ENCODE measurements at regions not wholly inside any gene's neighbourhood (a gene's known extent, or its start where the extent isn't known, plus 50 kb on each side); places are given as distances from the start of the nearest gene placed in this dataset.

DNA sequence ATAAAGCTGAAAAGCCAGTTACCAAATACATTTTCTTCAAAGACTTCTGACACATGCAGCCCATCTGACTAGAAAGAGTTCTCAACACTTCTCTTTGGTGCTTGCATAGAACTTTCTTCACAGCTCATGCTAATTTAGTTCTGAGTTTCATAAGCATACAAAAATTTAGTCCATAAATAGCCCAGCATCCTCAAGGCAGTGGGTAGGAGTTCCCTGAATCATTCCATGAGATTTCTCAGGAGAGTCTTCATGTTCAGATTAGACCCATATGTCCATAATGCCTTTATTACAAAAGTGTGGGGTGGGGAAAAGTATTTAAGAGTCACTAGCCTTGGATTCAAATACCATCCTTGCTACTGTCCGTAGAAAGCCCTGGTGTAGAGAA lies 290.2 kb upstream of the RGMB start:
- intact Hi-C loops (cut with DNase I, micrococcal nuclease), result no loop called here
- Histone ChIP-seq H3K4me3 (ENCODE audit: low read length) (no peak overlapping the region), H3K27ac (ENCODE audit: low read depth in 1 of 2, low read length in 2 of 2) (no peak overlapping the region), H3K27me3 (ENCODE audit: control insufficient read depth in 1 of 2, insufficient read depth in 2 of 2, low read length in 2 of 2) (no peaks in the 10 kb centered on the region), H3K36me3 (ENCODE audit: insufficient read depth, low read length) (no peaks in the 10 kb centered on the region), H3K9me3 (ENCODE audit: control insufficient read depth in 1 of 2, insufficient read depth in 1 of 2, low read length in 2 of 2) (no peaks in the 10 kb centered on the region), H3K4me1 (ENCODE audit: insufficient read depth, low read length) (no peaks in the 10 kb centered on the region)
- CTCF ChIA-PET, result no interaction called here
- Mint-ChIP-seq H3K36me3 (ENCODE audit: low read depth) (no peaks in the 10 kb centered on the region), H3K27me3 (no peaks in the 10 kb centered on the region), H3K27ac (no peak overlapping the region), H3K4me1 (ENCODE audit: low read depth) (no peaks in the 10 kb centered on the region), H3K9me3 (no peaks in the 10 kb centered on the region), H3K4me3 (no peak overlapping the region)
- TF ChIP-seq, protein P1, sequence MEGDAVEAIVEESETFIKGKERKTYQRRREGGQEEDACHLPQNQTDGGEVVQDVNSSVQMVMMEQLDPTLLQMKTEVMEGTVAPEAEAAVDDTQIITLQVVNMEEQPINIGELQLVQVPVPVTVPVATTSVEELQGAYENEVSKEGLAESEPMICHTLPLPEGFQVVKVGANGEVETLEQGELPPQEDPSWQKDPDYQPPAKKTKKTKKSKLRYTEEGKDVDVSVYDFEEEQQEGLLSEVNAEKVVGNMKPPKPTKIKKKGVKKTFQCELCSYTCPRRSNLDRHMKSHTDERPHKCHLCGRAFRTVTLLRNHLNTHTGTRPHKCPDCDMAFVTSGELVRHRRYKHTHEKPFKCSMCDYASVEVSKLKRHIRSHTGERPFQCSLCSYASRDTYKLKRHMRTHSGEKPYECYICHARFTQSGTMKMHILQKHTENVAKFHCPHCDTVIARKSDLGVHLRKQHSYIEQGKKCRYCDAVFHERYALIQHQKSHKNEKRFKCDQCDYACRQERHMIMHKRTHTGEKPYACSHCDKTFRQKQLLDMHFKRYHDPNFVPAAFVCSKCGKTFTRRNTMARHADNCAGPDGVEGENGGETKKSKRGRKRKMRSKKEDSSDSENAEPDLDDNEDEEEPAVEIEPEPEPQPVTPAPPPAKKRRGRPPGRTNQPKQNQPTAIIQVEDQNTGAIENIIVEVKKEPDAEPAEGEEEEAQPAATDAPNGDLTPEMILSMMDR (IDR thresholded peaks at IDR 0.05), result no peak
- ATAC-seq (ENCODE audit: poor library complexity) (no peak), DNase-seq (no peak)
- POLR2A ChIA-PET, result no interaction called here

DNA sequence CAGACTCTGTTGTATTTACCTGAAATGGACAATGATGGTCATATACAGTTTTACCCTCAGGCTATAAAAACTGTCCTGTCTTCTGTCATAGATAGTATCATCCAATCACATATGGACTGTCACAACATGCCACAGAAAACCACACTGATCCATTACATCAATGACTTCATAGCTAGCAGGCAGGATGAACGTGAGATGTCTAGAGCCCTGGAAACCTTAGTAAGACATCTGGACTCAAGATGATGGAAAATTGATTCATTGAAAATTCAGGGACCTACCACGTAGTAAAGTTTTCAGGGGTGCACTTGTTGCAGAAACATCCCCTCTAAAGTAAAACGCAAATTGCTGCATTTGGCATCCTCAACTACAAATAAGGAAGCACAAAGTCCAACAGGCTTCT lies 284.4 kb upstream of the RGMB start:
- no peaks in the 10 kb centered on the region for H3K4me1 ChIP-seq (ENCODE audit: insufficient read depth, low read length)
- no peak overlapping the region for H3K4me3 Mint-ChIP-seq
- H3K4me3 ChIP-seq (ENCODE audit: low read length), result no peak overlapping the region
- ChIA-PET CTCF (no interaction called here), POLR2A (no interaction called here)
- H3K36me3 Mint-ChIP-seq (ENCODE audit: low read depth), result no peaks in the 10 kb centered on the region
- intact Hi-C loops (cut with DNase I, micrococcal nuclease), result no loop called here
- H3K27ac Mint-ChIP-seq, result no peak overlapping the region
- no peaks in the 10 kb centered on the region for H3K27me3 Mint-ChIP-seq
- no peaks in the 10 kb centered on the region for H3K36me3 ChIP-seq (ENCODE audit: insufficient read depth, low read length)
- no peak overlapping the region for H3K27ac ChIP-seq (ENCODE audit: low read depth in 1 of 2, low read length in 2 of 2)
- H3K4me1 Mint-ChIP-seq (ENCODE audit: low read depth), result no peaks in the 10 kb centered on the region
- TF ChIP-seq, protein P1 (IDR thresholded peaks at IDR 0.05), result no peak
- no peaks in the 10 kb centered on the region for H3K27me3 ChIP-seq (ENCODE audit: control insufficient read depth in 1 of 2, insufficient read depth in 2 of 2, low read length in 2 of 2)
- DNase-seq (no peak), ATAC-seq (ENCODE audit: poor library complexity) (no peak)
- peaks cover 0 to 4% of the 10 kb centered on the region in 2 experiments for H3K9me3 ChIP-seq (ENCODE audit: control insufficient read depth in 1 of 2, insufficient read depth in 1 of 2, low read length in 2 of 2)
- H3K9me3 Mint-ChIP-seq, result peaks cover 7% of the 10 kb centered on the region

DNA sequence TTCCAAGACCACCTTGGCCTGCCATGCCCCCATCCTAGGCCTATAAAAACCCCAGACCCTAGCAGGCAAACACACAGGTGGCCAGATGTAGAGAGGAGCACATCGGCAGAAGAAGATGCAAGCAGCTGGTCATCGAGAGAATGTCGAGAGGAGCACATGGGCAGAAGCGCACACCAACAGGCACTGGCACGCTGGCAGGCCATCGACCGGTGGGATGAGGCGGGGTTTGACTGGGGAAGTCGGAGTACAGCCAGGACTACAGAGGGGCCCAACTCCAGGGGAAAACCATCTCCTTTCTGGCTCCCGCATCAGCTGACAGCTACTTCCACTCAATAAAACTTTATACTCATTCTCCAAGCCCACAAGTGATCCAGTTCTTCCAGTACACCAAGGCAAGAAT lies 283.1 kb upstream of the RGMB start:
- no peak overlapping the region for H3K27ac ChIP-seq (ENCODE audit: low read depth in 1 of 2, low read length in 2 of 2)
- TF ChIP-seq, protein P1 (IDR thresholded peaks at IDR 0.05), result no peak
- Mint-ChIP-seq H3K4me3 (no peak overlapping the region), H3K4me1 (ENCODE audit: low read depth) (no peaks in the 10 kb centered on the region), H3K27me3 (no peaks in the 10 kb centered on the region), H3K36me3 (ENCODE audit: low read depth) (no peaks in the 10 kb centered on the region), H3K27ac (no peak overlapping the region), H3K9me3 (peaks cover 7% of the 10 kb centered on the region)
- intact Hi-C loops (cut with DNase I, micrococcal nuclease), result no loop called here
- H3K9me3 ChIP-seq (ENCODE audit: control insufficient read depth in 1 of 2, insufficient read depth in 1 of 2, low read length in 2 of 2), result peaks cover 0 to 4% of the 10 kb centered on the region in 2 experiments
- no peak for ATAC-seq (ENCODE audit: poor library complexity)
- ChIA-PET CTCF (no interaction called here), POLR2A (no interaction called here)
- no peaks in the 10 kb centered on the region for H3K4me1 ChIP-seq (ENCODE audit: insufficient read depth, low read length)
- no peaks in the 10 kb centered on the region for H3K36me3 ChIP-seq (ENCODE audit: insufficient read depth, low read length)
- no peaks in the 10 kb centered on the region for H3K27me3 ChIP-seq (ENCODE audit: control insufficient read depth in 1 of 2, insufficient read depth in 2 of 2, low read length in 2 of 2)
- H3K4me3 ChIP-seq (ENCODE audit: low read length), result no peak overlapping the region
- no peak for DNase-seq
